ENCODE measurements at regions not wholly inside any gene's neighbourhood (a gene's known extent, or its start where the extent isn't known, plus 50 kb on each side); places are given as distances from the start of the nearest gene placed in this dataset.
"Not testable (repeated sequence)": the region's sequence is repeated elsewhere in the genome, so short reads cannot be mapped to it uniquely, and the experiment has no call there.

GRCh38 chr7:153989066-153989627, 63.1 kb upstream of the DPP6 start:
- in situ Hi-C loops (cut with MboI; ENCODE audit: low sequenced_read_pairs in 4 of 4); H3K36me3 ChIP-seq; H3K27me3 ChIP-seq; H3K4me3 ChIP-seq; DNase-seq; H3K9me3 ChIP-seq; H3K27ac ChIP-seq; intact Hi-C loops (cut with DNase I; ENCODE audit: low total_unique reads); ATAC-seq; H3K4me1 ChIP-seq: not testable (repeated sequence)

DNA sequence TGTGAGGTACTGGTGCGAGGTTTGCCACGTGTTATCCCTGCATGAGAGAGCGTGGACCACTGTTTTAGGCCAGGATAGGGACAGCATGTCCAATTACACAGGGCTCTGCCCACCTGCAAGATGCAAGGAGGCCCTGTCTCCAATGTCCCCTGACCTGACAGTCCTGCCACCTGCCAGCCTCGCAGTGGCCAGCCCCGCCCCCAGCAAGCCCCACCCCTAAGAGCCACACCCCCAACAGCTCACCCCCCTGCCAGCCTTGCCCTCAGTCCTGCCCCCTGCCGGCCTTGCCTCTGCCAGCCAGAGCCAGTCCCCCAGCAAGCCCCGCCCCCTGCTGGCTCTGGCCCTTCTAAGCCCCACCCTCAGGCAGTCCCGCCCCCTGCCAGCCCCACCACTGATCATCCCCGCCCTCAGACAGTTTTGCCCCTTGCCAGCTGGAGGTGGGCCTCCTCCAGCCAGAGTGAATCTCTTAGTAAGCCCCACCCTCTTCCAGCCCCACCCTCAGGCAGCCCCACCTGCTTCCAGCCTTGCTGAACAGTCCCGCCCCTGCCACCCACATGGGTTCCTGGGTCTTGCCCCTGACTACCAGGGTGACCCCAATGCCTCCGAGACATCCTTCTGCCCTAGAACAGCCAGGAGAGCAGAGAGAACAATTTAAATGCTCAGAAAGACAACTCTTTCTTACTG, 62.3 kb upstream of the DPP6 start:
- not testable (repeated sequence) for ATAC-seq

DNA sequence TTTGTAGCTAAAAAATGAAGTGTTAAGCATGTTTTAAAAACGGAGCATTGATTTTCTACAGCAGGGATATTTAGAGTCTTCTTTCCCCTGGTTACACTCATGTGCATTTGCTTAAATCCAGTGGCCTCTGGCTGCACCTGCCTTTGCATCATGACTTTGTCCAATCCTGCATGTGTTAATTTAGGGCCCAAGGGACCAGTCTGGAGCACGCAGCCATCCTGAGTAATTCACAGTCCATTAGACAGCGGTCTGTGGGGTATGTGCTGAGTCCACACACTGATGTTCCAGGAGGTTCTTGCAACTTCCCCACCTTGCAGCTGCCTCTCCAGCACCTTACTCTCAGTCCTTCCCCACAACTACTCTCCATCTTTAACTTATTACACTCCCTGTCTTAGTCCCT, 60.7 kb upstream of the DPP6 start:
- DNase-seq; H3K4me3 ChIP-seq; H3K27me3 ChIP-seq; H3K27ac ChIP-seq; intact Hi-C loops (cut with DNase I; ENCODE audit: low total_unique reads); in situ Hi-C loops (cut with MboI; ENCODE audit: low sequenced_read_pairs in 4 of 4); ATAC-seq; H3K4me1 ChIP-seq; H3K36me3 ChIP-seq; H3K9me3 ChIP-seq: not testable (repeated sequence)

More for the DNA sequence above, 62.3 kb upstream of the DPP6 start:
- DNase-seq; H3K27ac ChIP-seq; intact Hi-C loops (cut with DNase I; ENCODE audit: low total_unique reads); H3K9me3 ChIP-seq; H3K36me3 ChIP-seq; in situ Hi-C loops (cut with MboI; ENCODE audit: low sequenced_read_pairs in 4 of 4); H3K4me3 ChIP-seq; H3K4me1 ChIP-seq; H3K27me3 ChIP-seq: not testable (repeated sequence)

DNA sequence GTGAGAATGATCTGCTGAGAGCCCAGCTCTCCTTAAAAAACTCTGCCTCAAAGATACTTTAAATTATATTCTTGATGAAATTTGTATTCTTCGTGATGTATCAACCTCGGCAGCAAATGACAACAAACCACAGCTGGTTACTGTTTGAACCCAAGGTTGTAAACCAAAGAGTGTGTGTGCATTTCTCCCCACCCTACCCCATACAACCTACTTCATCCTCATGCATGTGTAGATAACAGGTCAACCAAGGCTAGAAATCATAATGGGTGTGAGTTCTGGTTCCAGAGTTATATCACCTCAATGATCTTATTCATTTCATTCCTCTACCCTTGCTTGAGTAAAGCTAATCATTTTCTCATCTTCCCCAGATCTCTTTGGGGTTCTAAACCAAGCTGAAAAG, 58.8 kb upstream of the DPP6 start:
- H3K27ac ChIP-seq; ATAC-seq; H3K4me1 ChIP-seq; DNase-seq; H3K9me3 ChIP-seq; in situ Hi-C loops (cut with MboI; ENCODE audit: low sequenced_read_pairs in 4 of 4); H3K27me3 ChIP-seq; H3K4me3 ChIP-seq; H3K36me3 ChIP-seq; intact Hi-C loops (cut with DNase I; ENCODE audit: low total_unique reads): not testable (repeated sequence)

GRCh38 chr7:153998896-153999295, 53.3 kb upstream of the DPP6 start:
- intact Hi-C loops (cut with DNase I; ENCODE audit: low total_unique reads); ATAC-seq; H3K27ac ChIP-seq; H3K4me1 ChIP-seq; H3K36me3 ChIP-seq; H3K9me3 ChIP-seq; in situ Hi-C loops (cut with MboI; ENCODE audit: low sequenced_read_pairs in 4 of 4); DNase-seq; H3K4me3 ChIP-seq; H3K27me3 ChIP-seq: not testable (repeated sequence)

All from gastrocnemius medialis (tissue), 4 donors.